Stimulated activated naive B cell treated with anti-CD40 and anti-IgM and Interleukin-4, amounts not matched to agents 10 μg/mL and 1 μg/mL and 100 μg/mL, for 72 hours (primary cell): ENCODE measurements at regions not wholly inside any gene's neighbourhood (a gene's known extent, or its start where the extent isn't known, plus 50 kb on each side); places are given as distances from the start of the nearest gene placed in this dataset.
"Not testable (repeated sequence)": the region's sequence is repeated elsewhere in the genome, so short reads cannot be mapped to it uniquely, and the experiment has no call there.

Experiments used
- ATAC-seq, 2 donors: fragments of 150-1000 bp; cut with Tn5 transposase; replicated peaks; 2 replicates each; pipeline ENCODE4 v1.10.0; 2021; ENCODE audit warnings: moderate library complexity in 1 of 2
- DNase-seq: peaks from one replicate; pipeline ENCODE4 v3.0.0; 2021
- H3K27ac Mint-ChIP-seq: one replicate; pipeline ENCODE4 v1.8.0; 2022; ENCODE audit warnings: mild to moderate bottlenecking, mixed read lengths
- H3K27me3 Mint-ChIP-seq, 2 donors: one replicate each; pipeline ENCODE4 v1.8.0; 2022; ENCODE audit warnings: mixed read lengths in 2 of 2
- H3K36me3 Mint-ChIP-seq, 2 donors: one replicate each; pipeline ENCODE4 v1.8.0; 2022; ENCODE audit warnings: mixed read lengths in 2 of 2, mild to moderate bottlenecking in 1 of 2
- H3K4me1 Mint-ChIP-seq, 2 donors: one replicate each; pipeline ENCODE4 v1.8.0; 2022; ENCODE audit warnings: mixed read lengths in 2 of 2, mild to moderate bottlenecking in 1 of 2
- H3K4me3 Mint-ChIP-seq, 2 donors: one replicate each; pipeline ENCODE4 v1.8.0; 2022; ENCODE audit warnings: mild to moderate bottlenecking in 2 of 2, mixed read lengths in 2 of 2, moderate library complexity in 1 of 2
- H3K9me3 Mint-ChIP-seq, 2 donors: one replicate each; pipeline ENCODE4 v1.8.0; 2022; ENCODE audit warnings: mixed read lengths in 2 of 2, mild to moderate bottlenecking in 1 of 2

DNA sequence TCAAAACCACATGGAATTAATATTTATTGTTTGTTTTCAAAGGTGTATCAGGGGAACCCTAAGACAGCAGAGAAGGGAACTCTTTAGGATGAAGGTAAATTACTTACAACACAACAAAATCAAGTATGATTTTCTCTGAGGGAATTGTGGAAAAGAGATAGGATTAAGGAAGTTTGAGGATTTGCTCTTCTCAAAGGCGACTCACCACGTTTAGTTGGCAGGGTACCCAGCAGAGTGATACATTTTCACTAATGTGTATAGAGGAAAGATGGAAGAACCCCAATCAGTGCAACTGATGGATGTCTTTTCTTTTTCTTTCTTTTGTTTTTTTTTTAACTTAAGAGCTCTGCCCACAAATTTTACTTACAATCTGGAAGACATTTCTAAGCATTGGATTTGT is 499.2 kb downstream of the CCER1 start:
- no peak for DNase-seq
- no peak for ATAC-seq
- H3K36me3 Mint-ChIP-seq = no peaks in the 10 kb centered on the region
- no peak overlapping the region for H3K27ac Mint-ChIP-seq
- no peaks in the 10 kb centered on the region for H3K4me1 Mint-ChIP-seq
- no peak overlapping the region for H3K4me3 Mint-ChIP-seq
- H3K9me3 Mint-ChIP-seq = peaks cover 1 to 6% of the 10 kb centered on the region in 2 donors
- peaks cover 0 to 4% of the 10 kb centered on the region in 2 donors for H3K27me3 Mint-ChIP-seq

DNA sequence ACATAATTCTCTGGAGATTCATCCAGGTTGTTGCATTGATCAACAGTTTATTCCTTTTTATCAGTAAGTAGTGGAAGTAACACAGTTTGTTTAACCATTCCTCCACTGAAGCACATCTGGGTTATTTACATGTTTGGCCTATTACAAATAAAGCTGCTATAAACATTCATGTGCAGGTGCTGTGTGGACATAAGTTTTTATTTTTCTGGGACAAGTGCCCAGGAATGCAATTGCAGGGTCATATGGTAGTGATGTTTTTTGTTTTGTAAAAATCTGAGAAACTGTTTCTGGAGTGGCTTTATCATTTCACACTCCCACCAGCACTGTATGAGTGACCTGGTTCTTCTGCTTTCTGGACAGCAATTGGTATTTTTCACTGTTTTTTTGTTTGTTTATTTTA is 505.4 kb downstream of the CCER1 start:
- Mint-ChIP-seq H3K9me3 (peaks cover 2 to 5% of the 10 kb centered on the region in 2 donors), H3K4me1 (no peaks in the 10 kb centered on the region), H3K4me3 (no peak overlapping the region), H3K27ac (no peak overlapping the region), H3K27me3 (no peaks in the 10 kb centered on the region), H3K36me3 (no peaks in the 10 kb centered on the region)
- ATAC-seq = no peak
- DNase-seq = no peak

DNA sequence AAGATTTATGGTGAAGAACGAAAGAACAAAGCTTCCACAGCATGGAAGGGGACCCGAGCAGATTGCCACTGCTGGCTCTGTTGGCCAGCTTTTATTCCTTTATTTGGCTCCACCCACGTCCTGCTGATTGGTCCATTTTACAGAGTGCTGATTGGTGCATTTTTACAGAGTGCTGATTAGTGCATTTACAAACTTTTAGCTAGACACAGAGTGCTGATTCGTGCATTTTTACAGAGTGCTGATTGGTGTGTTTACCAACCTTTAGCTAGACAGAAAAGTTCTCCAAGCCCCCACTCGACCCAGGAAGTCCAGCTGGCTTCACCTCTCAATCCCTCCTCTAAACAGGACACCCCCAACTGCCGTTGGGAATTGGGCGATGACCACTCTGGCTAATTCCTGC is 511.5 kb downstream of the CCER1 start:
- H3K27ac Mint-ChIP-seq, H3K9me3 Mint-ChIP-seq, ATAC-seq, DNase-seq, H3K27me3 Mint-ChIP-seq, H3K36me3 Mint-ChIP-seq, H3K4me1 Mint-ChIP-seq, H3K4me3 Mint-ChIP-seq: not testable (repeated sequence)

DNA sequence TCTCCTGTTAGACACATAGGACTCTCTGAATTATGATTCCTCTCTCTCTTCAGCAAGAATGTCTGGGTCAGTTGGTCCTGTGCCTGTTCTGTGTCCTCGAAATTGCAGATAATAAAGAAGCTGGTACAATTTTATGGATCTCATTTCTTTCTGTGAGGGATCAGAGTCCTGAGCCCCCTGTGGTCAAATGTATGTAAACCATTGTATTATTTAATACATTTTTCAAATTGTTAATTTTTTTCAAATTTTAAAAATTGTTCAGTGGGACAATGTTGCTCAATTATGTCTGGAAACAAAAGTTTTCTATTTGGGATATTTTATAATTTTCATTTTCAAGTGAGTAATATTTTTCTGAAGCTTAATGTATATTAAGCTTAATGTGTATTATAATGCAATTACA is 513.5 kb downstream of the CCER1 start:
- Mint-ChIP-seq H3K36me3 (peaks cover 0 to 2% of the 10 kb centered on the region in 2 donors), H3K27ac (no peak overlapping the region), H3K4me1 (no peaks in the 10 kb centered on the region), H3K4me3 (no peak overlapping the region), H3K9me3 (peaks cover 5 to 9% of the 10 kb centered on the region in 2 donors), H3K27me3 (no peaks in the 10 kb centered on the region)
- no peak for ATAC-seq
- DNase-seq = no peak

DNA sequence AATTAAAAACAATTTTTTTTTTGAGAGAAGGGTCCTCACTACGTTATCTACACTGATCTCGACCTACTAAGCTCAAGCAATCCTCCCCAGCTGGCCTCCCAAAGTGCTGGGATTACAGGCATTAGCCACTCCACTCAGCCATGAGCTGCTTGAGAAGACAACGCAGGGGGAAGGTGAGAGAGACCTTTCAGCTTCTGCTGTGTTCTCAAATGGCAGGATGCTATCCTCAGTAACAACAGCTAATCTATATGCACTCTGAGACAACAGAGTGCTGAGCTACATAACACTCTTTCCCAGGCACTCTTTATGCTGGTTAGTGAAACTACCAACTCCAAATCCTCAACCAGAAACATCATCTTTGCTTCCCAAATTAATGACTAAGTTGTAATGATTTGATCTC is 526.1 kb downstream of the CCER1 start:
- no peaks in the 10 kb centered on the region for H3K36me3 Mint-ChIP-seq
- no peak overlapping the region for H3K4me3 Mint-ChIP-seq
- no peak overlapping the region for H3K27ac Mint-ChIP-seq
- DNase-seq (no peak), ATAC-seq (peak in 1 of 2 donors; percentile 21)
- peaks cover 0 to 4% of the 10 kb centered on the region in 2 donors for H3K27me3 Mint-ChIP-seq
- no peaks in the 10 kb centered on the region for H3K4me1 Mint-ChIP-seq
- no peaks in the 10 kb centered on the region for H3K9me3 Mint-ChIP-seq

DNA sequence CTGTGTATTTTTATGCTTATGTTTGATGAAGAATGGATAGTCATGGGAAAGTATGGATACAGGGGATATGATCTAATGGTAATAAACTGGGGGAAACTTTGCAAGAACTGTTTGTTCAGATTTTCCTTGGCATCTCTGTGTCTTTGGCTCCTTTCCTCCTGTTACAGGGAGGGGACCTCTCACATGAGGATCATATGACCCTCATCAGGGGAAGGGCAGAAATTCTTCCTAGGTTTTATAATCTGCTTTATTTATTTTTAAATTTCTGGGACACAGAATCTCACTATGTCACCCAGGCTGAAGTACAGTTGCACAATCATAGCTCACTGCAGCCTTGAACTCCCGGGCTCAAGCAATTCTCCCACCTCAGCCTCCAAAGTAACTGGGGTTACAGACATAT is 526.5 kb downstream of the CCER1 start:
- H3K27me3 Mint-ChIP-seq = peaks cover 0 to 4% of the 10 kb centered on the region in 2 donors
- no peak overlapping the region for H3K27ac Mint-ChIP-seq
- H3K36me3 Mint-ChIP-seq = no peaks in the 10 kb centered on the region
- ATAC-seq (no peak), DNase-seq (no peak)
- H3K9me3 Mint-ChIP-seq = no peaks in the 10 kb centered on the region
- H3K4me1 Mint-ChIP-seq = no peaks in the 10 kb centered on the region
- H3K4me3 Mint-ChIP-seq = no peak overlapping the region

DNA sequence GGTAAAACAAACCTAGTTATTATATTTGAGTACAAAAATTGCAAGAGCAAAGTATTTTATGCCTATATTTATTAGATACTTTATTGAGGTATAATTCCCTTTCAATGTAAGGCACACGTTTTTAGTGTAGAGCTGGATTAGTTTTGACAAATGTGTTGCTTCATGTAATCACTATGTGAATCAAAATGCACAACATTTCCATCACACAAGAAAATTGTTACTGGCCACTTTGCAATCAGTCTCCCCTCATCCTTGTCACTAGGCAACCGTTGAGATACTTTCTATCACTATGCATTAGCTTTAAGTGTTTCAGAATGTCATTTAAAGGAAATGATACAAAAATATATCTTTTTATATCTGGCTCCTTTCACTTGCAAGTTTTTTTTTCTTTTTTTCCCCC is 531.0 kb downstream of the CCER1 start:
- H3K27ac Mint-ChIP-seq = no peak overlapping the region
- H3K36me3 Mint-ChIP-seq = no peaks in the 10 kb centered on the region
- no peaks in the 10 kb centered on the region for H3K27me3 Mint-ChIP-seq
- peaks cover 0 to 3% of the 10 kb centered on the region in 2 donors for H3K9me3 Mint-ChIP-seq
- H3K4me3 Mint-ChIP-seq = no peak overlapping the region
- no peaks in the 10 kb centered on the region for H3K4me1 Mint-ChIP-seq
- ATAC-seq (no peak), DNase-seq (no peak)

DNA sequence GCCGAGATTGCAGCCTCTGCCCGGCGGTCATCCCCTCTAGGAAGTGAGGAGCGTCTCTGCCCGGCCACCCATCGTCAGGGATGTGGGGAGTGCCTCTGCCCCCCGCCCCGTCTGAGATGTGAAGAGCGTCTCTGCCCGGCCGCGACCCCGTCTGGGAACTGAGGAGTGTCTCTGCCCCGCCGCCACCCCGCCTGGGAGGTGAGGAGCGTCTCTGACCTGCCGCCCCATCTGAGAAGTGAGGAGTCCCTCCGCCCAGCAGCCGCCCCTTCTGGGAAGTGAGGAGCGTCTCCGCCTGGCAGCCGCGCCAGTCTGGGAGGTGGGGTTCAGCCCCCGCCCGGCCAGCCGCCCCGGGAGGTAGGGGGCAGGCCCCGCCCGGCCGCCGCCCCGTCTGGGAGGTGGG is 544.0 kb downstream of the CCER1 start:
- Mint-ChIP-seq H3K4me1 (no peaks in the 10 kb centered on the region), H3K9me3 (peaks cover 2 to 6% of the 10 kb centered on the region in 2 donors), H3K4me3 (no peak overlapping the region), H3K36me3 (peaks cover 0 to 2% of the 10 kb centered on the region in 2 donors), H3K27me3 (no peaks in the 10 kb centered on the region), H3K27ac (no peak overlapping the region)
- ATAC-seq = no peak
- no peak for DNase-seq

DNA sequence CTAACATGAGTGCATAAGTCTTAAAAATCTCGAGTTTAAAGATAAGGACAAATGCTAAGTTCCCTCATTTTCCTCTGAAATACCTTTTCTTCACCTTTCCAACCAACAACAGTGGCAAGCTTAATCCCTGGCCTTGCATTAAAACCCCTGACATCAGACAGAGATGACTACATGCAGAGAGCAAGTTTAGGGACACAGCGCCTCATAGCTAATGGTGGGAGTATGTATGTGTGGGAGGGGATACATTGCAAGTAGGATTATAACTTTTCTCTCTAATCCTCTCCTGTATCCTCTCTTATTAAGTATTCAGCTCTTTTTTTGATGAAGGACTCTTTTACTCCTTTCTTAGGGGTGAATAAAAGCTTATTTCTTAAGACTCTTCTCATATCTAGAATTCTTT is 547.1 kb downstream of the CCER1 start:
- ATAC-seq = peak in 1 of 2 donors; percentile 33
- Mint-ChIP-seq H3K4me1 (peaks cover 2 to 6% of the 10 kb centered on the region in 2 donors), H3K27ac (no peak overlapping the region), H3K27me3 (no peaks in the 10 kb centered on the region), H3K4me3 (no peak overlapping the region), H3K9me3 (peaks cover 2 to 3% of the 10 kb centered on the region in 2 donors), H3K36me3 (peaks cover 0 to 2% of the 10 kb centered on the region in 2 donors)
- DNase-seq = no peak

DNA sequence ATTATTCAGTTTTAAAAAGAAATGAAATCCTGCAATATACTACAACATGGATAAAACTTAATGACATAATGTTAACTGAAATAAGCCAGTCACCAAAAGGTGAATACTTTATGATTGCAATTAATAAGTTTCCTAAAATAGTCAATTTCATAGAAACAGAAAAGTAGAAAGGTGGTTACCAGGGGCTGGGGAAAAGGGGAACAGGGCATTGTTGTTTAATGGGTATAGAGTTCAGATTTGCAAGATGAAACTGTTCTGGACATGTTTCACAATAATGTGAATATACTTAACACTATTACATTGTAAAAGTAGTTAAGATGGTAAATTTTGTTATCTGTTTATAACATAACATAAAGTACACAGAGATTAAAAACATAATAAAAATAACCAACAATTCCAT is 550.9 kb downstream of the CCER1 start:
- H3K36me3 Mint-ChIP-seq = no peaks in the 10 kb centered on the region
- DNase-seq (no peak), ATAC-seq (peak; percentile 42 to 61)
- H3K4me3 Mint-ChIP-seq = no peak overlapping the region
- H3K27ac Mint-ChIP-seq = no peak overlapping the region
- H3K27me3 Mint-ChIP-seq = no peaks in the 10 kb centered on the region
- H3K4me1 Mint-ChIP-seq = peaks cover 2 to 6% of the 10 kb centered on the region in 2 donors
- H3K9me3 Mint-ChIP-seq = no peaks in the 10 kb centered on the region

DNA sequence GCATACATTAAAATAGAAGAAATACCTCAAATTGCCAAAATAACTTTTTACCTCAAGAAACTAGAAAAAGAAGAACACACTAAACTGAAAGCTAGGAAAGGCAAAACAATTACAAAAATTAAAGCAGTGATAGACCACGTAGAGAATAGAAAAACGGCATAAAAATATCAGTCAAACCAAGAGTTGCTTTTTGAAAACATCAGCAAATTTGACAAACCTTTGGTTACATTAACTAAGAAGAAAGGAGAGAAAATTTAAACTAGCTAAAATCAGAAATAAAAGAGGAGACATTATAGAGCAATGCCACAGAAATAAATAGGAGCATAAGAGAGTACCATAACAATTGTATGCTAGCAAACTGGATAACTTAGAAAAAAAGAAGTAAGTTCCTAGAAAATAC is 553.8 kb downstream of the CCER1 start:
- H3K9me3 Mint-ChIP-seq = peaks cover under 1 to 4% of the 10 kb centered on the region in 2 donors
- peaks cover 2 to 6% of the 10 kb centered on the region in 2 donors for H3K4me1 Mint-ChIP-seq
- DNase-seq = no peak
- H3K27ac Mint-ChIP-seq = no peak overlapping the region
- no peaks in the 10 kb centered on the region for H3K36me3 Mint-ChIP-seq
- no peak overlapping the region for H3K4me3 Mint-ChIP-seq
- no peak for ATAC-seq
- no peaks in the 10 kb centered on the region for H3K27me3 Mint-ChIP-seq

DNA sequence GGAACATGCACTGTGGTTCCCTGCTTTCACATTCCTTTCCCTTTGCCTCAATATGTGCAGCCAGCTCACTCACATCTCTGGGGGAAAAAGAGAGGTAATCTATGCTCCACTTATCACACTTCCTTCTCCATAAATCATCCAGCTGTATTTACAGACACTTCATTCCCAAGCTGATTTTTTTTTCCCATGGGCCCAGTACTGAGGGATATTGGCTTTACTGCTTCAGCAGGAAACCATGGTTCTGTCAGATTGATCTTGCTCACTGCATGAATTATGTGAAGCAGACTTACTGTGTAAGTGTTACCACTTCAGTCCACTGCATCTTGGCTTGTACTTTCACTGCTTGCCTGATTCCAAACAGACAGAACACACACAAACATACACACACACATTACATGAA is 555.6 kb downstream of the CCER1 start:
- DNase-seq = no peak
- H3K9me3 Mint-ChIP-seq = peaks cover 5 to 9% of the 10 kb centered on the region in 2 donors
- no peaks in the 10 kb centered on the region for H3K27me3 Mint-ChIP-seq
- H3K4me1 Mint-ChIP-seq = peaks cover 2 to 6% of the 10 kb centered on the region in 2 donors
- no peak overlapping the region for H3K4me3 Mint-ChIP-seq
- no peak for ATAC-seq
- H3K27ac Mint-ChIP-seq = no peak overlapping the region
- no peaks in the 10 kb centered on the region for H3K36me3 Mint-ChIP-seq

DNA sequence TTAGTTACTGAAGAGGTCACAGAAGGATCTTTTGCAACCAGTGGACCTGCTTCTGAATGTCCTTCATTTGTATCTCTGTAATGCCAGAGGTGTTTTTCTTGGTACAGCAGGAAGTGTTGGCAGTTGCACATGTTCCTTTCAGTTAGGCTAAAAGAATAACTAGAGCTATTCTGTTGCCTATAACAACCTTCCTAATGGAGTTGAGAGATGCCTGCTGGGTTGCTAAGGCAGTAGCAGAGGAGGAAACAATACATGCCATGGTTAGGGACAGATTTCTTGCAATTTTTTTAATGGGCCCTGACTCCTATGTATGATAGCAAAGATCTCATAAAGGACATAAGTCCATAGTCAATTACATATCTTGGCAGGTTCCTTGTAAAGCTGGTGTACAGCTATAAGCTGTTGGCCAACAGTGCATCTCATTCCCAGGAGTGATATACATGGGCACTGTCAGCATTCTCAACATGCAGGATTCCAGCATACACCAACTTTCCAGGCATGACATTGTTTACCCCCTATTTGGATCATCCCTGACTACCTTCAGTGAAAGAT is 556.6 kb downstream of the CCER1 start:
- Mint-ChIP-seq H3K4me3 (no peak overlapping the region), H3K9me3 (peaks cover 5 to 9% of the 10 kb centered on the region in 2 donors), H3K36me3 (no peaks in the 10 kb centered on the region), H3K4me1 (no peaks in the 10 kb centered on the region), H3K27me3 (no peaks in the 10 kb centered on the region), H3K27ac (no peak overlapping the region)
- ATAC-seq = no peak
- DNase-seq = no peak

DNA sequence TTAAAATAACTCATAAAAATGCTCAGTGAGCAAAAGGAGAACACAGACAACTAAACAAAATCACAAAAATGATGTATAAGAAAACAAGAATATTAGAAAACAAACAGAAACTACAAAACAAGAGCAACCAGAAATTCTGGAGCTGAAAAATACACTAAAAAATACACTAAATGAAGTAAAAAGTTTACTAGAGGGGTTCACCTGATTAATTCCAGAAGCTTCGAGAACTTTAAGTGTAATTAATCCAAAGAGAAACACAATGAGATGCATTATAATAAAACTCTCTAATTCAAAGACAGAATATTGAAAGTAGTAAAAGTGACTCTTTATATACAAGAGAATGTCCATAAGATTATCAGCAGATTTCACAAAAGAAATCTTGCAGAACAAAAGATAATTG is 558.4 kb downstream of the CCER1 start:
- H3K36me3 Mint-ChIP-seq = no peaks in the 10 kb centered on the region

DNA sequence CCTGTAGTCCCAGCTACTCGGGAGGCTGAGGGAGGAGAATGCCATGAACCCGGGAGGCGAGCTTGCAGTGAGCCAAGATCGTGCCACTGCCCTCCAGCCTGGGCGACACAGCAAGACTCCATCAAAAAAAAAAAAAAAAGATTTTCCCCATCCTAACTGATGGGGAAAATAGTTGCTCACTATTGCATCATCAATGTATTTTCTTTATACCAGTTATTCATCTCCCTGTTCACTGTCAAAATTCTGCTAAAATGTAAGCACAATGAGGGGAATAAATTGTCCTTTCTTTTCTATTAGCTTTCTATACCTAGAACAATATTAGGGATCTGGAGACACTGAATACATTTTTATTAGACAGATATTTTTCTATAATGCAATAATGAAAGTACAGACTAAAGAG is 561.3 kb downstream of the CCER1 start:
- H3K4me1 Mint-ChIP-seq = no peaks in the 10 kb centered on the region
- no peaks in the 10 kb centered on the region for H3K27me3 Mint-ChIP-seq
- no peak for ATAC-seq
- H3K9me3 Mint-ChIP-seq = peaks cover 6 to 9% of the 10 kb centered on the region in 2 donors
- H3K4me3 Mint-ChIP-seq = no peak overlapping the region
- no peak for DNase-seq
- H3K36me3 Mint-ChIP-seq = no peaks in the 10 kb centered on the region
- no peak overlapping the region for H3K27ac Mint-ChIP-seq

More for the DNA sequence above, 558.4 kb downstream of the CCER1 start:
- ATAC-seq (no peak), DNase-seq (no peak)
- no peaks in the 10 kb centered on the region for H3K4me1 Mint-ChIP-seq
- H3K27me3 Mint-ChIP-seq = no peaks in the 10 kb centered on the region
- H3K27ac Mint-ChIP-seq = no peak overlapping the region
- peaks cover 6 to 9% of the 10 kb centered on the region in 2 donors for H3K9me3 Mint-ChIP-seq
- no peak overlapping the region for H3K4me3 Mint-ChIP-seq

DNA sequence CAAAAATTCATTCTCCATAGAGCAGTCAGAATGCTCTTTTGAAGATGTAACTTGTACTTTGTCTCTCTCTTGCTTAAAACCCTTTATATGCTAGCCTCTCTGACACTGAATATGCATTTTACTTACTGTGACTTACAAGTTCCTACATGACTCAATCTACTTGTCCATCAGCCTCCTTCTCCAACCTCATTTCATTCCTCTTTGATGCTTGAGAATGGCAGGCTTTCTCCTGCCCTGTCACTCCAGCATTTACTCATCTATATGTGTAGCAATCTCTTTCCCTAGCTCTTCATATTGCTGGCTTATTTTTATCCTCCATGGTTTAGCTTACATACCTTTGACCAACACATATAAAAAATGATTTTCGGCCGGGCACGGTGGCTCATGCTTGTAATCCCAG is 561.9 kb downstream of the CCER1 start:
- no peaks in the 10 kb centered on the region for H3K27me3 Mint-ChIP-seq
- no peak overlapping the region for H3K27ac Mint-ChIP-seq
- peaks cover 6 to 9% of the 10 kb centered on the region in 2 donors for H3K9me3 Mint-ChIP-seq
- no peaks in the 10 kb centered on the region for H3K4me1 Mint-ChIP-seq
- no peaks in the 10 kb centered on the region for H3K36me3 Mint-ChIP-seq
- ATAC-seq = no peak
- no peak for DNase-seq
- H3K4me3 Mint-ChIP-seq = no peak overlapping the region
